Ureter (tissue), 1 donor: ENCODE measurements at regions not wholly inside any gene's neighbourhood (a gene's known extent, or its start where the extent isn't known, plus 50 kb on each side); places are given as distances from the start of the nearest gene placed in this dataset.
"Not testable (repeated sequence)": the region's sequence is repeated elsewhere in the genome, so short reads cannot be mapped to it uniquely, and the experiment has no call there.

Experiments
- DNase-seq: peaks from one replicate; pipeline ENCODE4 v3.0.0-alpha.2; 2020; ENCODE audit warnings: low spot score
- donor health status: DM: yes; HTN: yes; CAD: no.

DNA sequence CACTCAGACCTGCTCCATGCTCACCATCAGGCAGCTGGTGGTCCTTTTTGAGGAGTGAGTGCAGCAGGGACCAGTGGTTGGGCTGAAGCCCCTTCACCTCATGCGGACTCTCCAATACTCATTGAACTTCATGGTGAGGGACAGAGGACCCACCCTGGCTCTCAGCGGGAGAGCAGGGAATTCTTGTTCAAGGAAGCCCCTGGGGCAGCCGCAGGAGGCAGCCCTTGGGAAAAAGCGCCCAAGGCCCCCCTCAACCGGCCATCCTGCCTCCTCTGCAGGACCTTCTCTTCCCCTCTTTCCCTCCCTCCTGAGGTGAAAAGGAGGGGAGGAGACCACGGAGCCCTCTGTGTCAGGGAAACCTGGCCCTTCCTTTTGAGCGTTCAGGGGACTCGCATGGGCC lies 4510.9 kb upstream of the OR11H1 start:
- DNase-seq: not testable (repeated sequence)

DNA sequence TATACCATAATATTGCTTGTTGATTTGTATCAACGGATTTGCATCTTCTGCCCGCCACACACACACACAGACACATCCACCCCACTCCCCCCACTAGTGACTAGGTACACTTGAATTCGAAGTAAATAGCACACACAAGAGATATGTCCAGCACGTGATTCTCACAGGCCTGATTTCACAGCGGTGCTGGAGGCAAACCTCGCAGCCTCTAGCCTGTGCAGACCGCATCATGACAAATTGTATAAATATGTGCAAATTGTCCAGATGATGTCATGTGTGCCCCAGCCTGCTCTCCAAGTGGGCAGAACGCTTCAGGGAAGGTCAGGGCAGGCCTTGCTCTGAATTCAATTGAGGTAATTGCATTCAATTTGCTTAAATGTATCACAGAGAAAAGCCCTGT lies 4507.5 kb upstream of the OR11H1 start:
- not testable (repeated sequence) for DNase-seq

DNA sequence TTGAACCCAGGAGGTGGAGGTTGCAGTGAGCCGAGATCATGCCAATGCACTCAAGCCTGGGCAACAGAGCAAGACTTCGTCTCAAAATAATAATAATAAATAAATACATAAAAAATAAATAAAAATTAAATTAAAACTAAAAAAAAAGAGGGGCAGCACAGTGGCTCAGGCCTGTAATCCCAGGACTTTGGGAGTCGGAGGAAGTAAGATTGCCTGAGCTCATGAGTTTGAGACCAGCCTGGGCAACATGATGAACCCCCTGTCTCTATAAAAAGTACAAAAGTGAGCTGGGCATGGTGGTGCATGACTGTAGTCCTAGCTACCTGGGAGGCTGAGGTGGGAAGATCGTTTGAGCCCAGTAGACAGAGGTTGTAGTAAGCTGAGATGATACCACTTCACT lies 4501.5 kb upstream of the OR11H1 start:
- DNase-seq: not testable (repeated sequence)

DNA sequence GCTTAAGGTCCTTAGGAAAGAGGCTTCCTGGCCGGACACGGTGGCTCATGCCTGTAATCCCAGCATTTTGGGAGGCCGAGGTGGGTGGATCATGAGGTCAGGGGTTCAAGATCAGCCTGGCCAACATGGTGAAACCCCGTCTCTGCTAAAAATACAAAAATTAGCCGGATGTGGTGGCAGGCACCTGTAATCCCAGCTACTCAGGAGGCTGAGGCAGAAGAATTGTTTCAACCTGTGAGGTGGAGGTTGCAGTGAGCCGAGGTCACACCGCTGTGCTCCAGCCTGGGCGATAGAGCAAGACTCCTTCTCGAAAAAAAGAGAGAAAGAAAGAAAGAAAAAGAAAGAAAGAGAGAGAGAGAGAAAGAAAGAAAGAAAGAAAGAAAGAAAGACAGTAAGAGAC lies 4500.9 kb upstream of the OR11H1 start:
- not testable (repeated sequence) for DNase-seq

DNA sequence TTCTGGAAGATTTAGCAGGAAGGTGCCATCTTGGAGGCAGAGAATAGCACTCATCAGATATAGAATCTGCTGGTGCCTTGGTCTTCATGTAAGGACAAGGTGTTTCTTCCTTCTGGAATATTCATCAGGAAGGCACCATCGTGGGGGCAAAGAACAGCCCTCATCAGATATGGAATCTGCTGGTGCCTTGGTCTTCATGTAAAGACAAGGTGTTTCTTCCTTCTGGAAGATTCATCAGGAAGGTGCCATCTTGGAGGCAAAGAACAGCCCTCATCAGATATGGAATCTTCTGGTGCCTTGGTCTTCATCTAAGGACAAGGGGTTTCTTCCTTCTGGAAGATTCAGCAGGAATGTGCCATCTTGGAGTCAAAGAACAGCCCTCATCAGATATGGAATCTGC lies 4500.5 kb upstream of the OR11H1 start:
- not testable (repeated sequence) for DNase-seq

DNA sequence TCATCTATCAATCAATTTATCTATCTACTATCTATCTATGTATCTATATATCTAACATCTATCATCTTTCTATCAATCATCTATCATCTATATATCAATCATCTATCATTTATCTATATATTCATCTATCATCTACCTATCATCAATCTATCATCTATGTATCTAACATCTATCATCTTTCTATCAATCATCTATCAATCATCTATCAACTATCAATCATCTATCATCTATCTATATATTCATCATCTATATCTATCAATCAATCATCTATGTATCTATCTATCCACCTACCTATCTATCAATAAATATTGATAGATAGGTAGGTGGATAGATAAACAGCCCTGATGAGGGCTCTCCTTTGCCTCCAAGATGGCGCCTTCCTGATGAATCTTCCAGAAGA lies 4499.8 kb upstream of the OR11H1 start:
- not testable (repeated sequence) for DNase-seq

DNA sequence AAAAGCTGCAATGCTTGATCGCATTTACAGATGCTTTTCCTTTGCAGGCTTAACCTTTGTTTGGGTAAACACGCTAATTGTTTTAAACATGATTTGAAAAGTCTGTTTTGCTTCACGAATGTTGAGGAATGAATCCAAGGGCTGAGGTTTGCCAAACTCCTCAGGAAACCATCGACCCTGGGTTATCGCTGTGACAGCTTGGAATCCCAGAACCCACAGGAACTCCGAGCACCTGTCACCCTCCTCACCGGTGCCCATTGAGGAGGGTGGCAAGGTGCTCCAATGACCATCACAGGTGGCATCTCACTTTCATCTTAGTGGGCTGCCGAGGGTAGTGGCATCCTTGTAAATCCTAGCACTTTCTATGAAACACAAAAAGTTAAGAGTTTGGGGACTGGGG lies 4498.5 kb upstream of the OR11H1 start:
- peak; percentile 47 for DNase-seq

DNA sequence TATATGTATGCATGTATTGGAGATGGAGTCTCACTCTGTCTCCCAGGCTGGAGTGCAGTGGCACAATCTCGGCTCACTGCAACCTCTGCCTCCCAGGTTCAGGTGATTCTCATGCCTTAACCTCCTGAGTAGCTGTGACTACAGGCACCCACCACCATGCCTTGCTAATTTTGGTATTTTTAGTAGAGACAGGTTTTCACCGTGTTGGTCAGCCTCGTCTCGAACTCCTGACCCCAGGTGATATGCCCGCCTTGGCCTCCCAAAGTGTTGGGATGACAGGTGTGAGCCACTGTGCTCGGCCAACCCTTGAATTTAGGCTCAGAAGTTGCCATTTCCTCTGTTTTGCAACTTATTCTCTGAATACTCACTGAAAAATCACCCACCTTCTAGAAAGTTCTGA lies 4498.0 kb upstream of the OR11H1 start:
- DNase-seq: peak; percentile 46

DNA sequence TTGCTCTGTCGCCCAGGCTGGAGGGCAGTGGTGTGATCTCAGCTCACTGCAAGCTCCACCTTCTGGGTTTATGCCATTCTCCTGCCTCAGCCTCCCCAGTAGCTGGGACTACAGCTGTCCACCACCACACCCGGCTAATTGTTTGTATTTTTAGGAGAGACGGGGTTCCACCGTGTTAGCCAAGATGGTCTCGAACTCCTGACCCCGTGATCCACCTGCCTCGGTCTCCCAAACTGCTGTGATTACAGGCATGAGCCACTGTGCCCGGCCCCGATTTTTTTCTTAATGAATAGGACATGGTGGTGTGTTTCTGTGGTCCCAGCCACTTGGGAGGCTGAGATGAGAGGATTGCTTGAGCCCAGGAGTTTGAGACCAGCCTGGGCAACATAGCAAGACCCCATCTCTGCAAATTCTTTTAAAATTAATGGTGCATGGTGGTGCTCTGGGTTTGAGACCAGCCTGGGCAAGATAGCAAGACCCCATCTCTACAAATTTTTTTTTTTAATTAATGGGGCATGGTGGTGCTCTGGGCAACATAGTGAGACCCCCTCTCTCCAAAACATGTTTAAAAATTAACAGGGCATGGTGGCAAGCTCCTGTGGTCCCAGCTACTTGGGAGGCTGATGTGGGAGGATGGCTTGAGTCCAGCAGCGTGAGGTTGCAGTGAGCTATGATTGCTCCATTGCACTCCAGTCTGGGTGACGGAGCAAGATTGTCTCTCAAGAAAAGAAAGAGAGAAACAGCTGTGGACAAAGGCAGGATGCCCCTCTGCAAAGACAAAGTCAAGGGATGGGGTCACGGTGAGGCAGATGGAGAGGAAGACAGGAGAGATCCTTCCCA lies 4497.2 kb upstream of the OR11H1 start:
- peak; percentile 44 for DNase-seq

DNA sequence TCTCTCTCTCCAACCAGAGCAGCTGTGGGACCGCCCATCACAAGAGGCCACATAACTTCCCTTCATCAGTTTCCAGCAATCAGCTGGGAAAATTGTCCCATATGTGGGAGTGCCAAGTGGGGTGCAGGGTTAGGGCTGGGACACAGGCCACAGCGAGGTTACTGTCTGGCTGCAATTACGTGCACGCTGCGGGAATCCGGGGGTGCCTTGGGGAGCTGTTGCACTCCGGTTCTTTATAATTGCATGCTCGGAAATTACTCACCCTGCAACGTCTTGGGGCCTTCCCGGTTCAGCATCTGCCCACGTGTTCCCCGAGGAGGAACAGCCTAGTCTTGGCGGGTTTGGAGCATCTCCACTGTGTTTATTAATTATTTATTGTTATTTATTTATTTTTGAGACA lies 4495.9 kb upstream of the OR11H1 start:
- DNase-seq: peak; percentile 45

DNA sequence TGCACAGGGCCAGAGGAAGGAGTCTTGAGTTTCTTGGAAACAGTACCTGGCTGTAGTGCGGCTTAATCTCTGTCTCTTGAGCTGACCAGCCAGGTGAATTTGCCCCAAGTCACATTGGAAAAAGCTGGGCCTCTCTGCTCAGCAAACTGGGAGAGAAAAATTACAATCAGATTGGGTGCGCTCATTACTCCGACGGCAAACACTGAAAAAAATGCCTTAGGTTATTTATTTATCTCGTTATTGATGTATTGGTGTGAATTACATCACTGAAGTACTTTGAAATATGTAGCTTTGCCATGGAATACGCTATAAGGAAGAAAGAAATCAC lies 4493.4 kb upstream of the OR11H1 start:
- not testable (repeated sequence) for DNase-seq

DNA sequence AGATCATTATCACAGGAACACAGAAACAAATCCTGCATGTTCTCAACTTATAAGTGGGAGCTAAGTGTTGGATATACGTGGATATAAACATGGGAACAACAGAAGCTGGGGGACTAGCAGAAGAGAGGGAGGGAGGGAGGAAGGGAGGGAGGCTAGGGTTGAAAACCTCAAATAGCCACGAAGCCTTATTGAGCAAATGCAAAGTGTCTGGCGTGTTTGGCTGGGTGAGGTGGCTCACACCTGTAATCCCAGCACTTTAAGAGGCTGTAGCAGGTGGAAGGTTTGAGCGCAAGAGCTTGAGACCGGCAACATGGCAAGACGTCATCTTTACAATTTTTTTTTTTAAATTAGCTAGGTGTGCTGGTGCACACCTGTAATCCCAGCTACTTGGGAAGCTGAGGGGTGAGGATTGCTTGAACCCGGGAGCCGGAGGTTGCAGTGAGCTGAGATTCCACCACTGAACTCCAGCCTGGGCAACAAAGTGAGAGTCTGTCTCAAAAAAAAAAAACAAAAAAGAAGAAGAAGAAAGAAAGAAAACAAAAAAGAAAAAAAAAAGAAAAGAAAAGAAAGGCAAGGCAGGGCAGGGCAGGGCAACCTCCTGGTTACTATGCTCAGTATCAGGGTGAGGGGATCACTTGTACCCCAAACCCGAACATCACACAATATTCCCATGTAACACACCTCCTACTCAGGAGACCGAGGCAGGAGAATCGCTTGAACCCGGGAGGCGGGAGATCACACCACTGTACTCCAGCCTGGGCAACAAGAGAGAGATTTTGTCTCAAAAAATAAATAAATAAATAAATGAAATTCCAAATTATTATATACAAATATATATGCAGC lies 4492.7 kb upstream of the OR11H1 start:
- not testable (repeated sequence) for DNase-seq

DNA sequence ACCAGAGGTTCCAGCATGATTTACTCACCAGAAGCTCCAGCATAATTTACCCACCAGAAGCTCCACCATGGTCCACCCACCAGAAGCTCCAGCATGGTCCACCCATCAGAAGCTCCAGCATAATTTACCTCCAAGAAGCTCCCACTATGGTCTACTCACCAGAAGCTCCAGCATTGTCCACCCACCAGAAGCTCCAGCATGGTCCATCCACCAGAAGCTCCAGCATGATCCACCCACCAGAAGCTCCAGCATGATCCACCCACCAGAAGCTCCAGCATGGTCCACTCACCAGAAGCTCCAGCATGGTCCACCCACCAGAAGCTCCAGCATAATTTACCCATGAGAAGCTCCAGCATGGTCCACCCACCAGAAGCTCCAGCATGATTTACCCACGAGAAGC lies 4490.7 kb upstream of the OR11H1 start:
- DNase-seq: not testable (repeated sequence)

DNA sequence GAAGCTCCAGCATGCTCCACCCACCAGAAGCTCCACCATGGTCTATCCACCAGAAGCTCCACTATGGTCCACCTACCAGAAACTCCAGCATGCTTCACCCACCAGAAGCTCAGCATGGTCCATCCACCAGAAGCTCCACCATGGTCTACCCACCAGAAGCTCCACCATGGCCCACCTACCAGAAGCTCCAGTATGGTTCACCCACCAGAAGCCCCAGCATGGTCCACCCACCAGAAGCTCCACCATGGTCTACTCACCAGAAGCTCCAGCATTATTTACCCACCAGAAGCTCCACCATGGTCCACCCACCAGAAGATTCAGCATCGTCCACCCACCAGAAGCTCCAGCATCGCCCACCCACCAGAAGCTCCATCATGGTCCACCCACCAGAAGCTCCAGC lies 4490.2 kb upstream of the OR11H1 start:
- DNase-seq: peak; percentile 46

DNA sequence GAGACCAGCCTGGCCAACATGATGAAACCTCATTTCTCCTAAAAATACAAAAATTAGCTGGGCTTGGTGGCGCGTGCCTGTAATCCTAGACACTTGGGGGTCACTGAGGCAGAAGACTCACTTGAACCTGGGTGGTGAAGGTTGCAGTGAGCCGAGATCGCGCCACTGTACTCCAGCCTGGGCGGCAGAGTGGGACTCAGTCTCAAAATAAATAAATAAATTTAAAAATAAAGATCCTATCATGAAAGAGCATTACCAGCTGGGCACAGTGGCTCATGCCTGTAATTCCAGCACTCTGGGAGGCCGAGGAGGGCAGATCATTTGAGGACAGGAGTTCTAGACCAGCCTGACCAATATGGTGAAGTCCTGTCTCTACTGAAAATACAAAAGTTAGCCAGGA lies 4489.2 kb upstream of the OR11H1 start:
- DNase-seq: not testable (repeated sequence)

DNA sequence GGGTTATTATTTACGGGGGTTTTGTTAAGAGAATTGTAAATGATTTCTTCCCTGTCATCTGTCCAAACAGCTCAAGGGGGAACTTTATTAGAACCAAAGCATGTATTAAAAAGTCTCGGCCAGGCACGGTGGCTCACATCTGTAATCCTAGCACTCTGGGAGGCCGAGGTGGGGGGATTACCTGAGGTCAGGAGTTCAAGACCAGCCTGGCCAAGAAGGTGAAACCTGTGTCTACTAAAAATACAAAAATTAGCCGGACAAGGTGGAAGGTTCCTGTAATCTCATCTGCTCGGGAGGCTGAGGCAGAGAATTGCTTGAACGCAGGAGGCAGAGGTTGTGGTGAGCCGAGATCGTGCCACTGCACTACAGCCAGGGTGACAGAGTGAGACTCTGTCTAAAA lies 4486.6 kb upstream of the OR11H1 start:
- DNase-seq: not testable (repeated sequence)

DNA sequence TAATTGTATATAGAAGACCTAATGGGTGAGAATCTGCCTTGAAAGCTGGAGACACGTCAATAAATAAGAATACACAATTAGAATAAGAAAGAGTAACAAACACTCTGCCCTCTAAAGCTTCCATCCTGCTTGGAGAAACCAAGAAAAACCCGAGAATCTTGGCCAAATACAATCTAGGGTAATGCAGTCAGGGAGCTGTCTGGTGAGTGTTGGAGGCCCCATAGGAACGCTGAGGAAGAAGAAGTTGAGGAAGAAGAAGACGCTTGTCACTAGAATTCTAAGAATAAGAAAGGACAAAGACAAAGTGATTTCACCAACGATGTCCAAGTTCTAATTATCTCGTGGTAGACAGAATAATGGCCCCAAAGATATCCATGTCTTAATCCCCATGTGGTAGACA lies 4485.9 kb upstream of the OR11H1 start:
- DNase-seq: no peak

DNA sequence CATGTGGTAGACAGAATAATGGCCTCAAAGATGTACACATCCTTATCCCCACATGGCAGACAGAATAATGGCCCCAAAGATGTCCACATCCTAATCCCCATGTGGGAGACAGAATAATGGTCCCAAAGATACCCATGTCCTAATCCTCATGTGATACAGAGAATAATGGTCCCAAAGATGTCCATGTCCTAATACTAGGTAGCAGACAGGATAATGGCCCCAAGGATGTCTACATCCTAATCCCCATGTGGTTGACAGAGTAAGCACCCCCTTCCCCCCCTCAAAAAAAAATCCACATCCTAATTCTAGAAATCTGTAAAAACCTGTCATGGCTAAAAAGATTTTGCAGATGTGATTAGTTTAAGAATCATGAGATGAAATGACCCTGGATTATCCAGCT lies 4484.7 kb upstream of the OR11H1 start:
- DNase-seq: not testable (repeated sequence)

DNA sequence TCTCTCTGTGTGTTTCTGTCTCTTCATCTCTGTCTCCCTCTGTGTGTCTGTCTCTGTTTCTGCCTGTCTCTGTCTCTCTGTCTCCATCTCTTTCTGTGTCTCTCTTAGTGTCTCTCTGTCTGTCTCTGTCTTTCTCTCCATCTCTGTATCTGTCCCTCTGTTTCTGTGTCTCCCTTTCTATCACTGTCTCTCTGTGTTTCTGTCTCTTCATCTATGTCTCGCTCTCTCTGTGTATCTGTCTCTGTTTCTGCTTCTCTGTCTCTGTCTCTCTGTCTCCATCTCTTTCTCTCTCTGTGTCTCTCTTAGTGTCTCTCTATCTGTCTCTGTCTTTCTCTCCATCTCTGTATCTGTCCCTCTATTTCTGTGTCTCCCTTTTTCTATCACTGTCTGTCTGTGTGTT lies 4479.1 kb upstream of the OR11H1 start:
- DNase-seq: not testable (repeated sequence)

DNA sequence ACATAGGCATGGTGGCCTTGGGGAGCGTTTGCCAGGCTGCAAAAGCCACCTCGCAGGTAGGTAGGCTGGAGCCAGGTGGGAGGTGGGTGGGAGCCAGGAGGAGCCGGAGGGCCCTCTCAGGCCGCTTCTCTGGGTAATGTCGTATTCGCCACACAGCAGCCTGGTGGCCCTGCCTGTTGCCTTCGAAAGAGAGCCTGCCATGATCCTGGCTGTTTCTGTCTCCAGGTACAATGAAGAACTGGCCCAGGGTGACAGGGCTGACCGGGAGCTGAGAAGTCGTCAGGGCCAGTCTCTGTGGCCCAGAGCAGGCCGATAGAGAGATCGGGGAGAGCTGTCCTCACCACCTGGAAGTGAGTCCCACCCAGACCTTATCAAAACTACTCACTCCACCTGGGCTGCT lies 4477.8 kb upstream of the OR11H1 start:
- DNase-seq: not testable (repeated sequence)

DNA sequence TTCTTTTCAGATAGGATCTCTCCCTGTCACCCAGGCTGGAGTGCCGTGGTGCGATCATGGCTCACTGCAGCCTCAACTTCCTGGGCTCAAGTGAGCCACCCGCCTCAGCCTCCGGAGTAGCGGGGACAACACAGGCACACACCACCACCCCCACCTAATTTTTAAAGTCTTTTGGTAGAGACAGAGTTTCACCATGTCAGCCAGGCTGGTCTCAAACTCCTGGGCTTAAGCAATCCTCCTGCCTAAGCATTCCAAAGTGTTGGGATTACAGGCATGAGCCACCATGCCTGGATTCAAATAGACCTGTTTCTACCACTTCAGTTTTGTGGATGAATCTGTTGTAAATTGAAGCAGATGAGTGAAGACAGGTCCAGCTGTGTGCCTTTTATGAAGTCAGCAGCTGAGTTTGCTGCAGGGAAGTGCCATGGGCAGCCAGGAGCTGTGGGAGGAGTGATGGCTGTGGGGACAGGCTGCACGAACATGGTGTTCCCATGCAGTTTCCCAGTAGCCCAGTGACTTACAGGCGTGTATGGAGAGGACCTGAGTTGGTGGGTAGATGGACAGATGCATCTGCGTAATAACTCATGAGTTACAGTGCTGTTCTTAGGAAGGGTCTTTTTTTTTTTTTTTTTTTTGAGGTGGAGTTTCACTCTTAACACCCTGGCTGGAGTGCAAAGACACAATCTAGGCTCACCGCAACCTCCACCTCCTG lies 4476.4 kb upstream of the OR11H1 start:
- DNase-seq: not testable (repeated sequence)
